ENCODE measurements at regions not wholly inside any gene's neighbourhood (a gene's known extent, or its start where the extent isn't known, plus 50 kb on each side); places are given as distances from the start of the nearest gene placed in this dataset.

GRCh38 chr6:71119560-71119959 is 162.7 kb upstream of the B3GAT2 start:
- TF ChIP-seq ZNF274 (IDR thresholded peaks at IDR 0.05; ENCODE audit: low read depth, low read length) (no peak), YY1 (IDR thresholded peaks at IDR 0.05; ENCODE audit: insufficient read depth, insufficient read length) (no peak)

All from NT2/D1 (cell line).